ENCODE measurements at regions not wholly inside any gene's neighbourhood (a gene's known extent, or its start where the extent isn't known, plus 50 kb on each side); places are given as distances from the start of the nearest gene placed in this dataset.

- H3K27ac Mint-ChIP-seq (ENCODE audit: unreplicated experiment): no peak overlapping the region
- no peaks in the 10 kb centered on the region for H3K27me3 Mint-ChIP-seq (ENCODE audit: low read depth)
- no peak for TF ChIP-seq CTCF (conservative IDR thresholded peaks at IDR 0.05)
- no peak overlapping the region for H3K4me3 Mint-ChIP-seq
- no peaks in the 10 kb centered on the region for H3K36me3 Mint-ChIP-seq (ENCODE audit: low read depth)
- no peaks in the 10 kb centered on the region for H3K9me3 Mint-ChIP-seq
- peaks cover 47% of the 10 kb centered on the region for H3K4me1 Mint-ChIP-seq
- DNase-seq (ENCODE audit: low read depth, low spot score): no peak
These were observed 160.2 kb downstream of the TOMM20 start for GRCh38 chr1:234968451-234968850.

- no peaks in the 10 kb centered on the region for H3K36me3 Mint-ChIP-seq (ENCODE audit: low read depth)
- H3K9me3 Mint-ChIP-seq: no peaks in the 10 kb centered on the region
- H3K4me3 Mint-ChIP-seq: no peak overlapping the region
- TF ChIP-seq CTCF (conservative IDR thresholded peaks at IDR 0.05): no peak
- H3K27me3 Mint-ChIP-seq (ENCODE audit: low read depth): no peaks in the 10 kb centered on the region
- H3K27ac Mint-ChIP-seq (ENCODE audit: unreplicated experiment): no peak overlapping the region
- no peak for DNase-seq (ENCODE audit: low read depth, low spot score)
- H3K4me1 Mint-ChIP-seq: peaks cover 54% of the 10 kb centered on the region
These were observed 161.5 kb downstream of the TOMM20 start for GRCh38 chr1:234967121-234967520.

- no peak overlapping the region for H3K27ac Mint-ChIP-seq (ENCODE audit: unreplicated experiment)
- H3K9me3 Mint-ChIP-seq: no peaks in the 10 kb centered on the region
- DNase-seq (ENCODE audit: low read depth, low spot score): no peak
- H3K4me1 Mint-ChIP-seq: peaks cover 47% of the 10 kb centered on the region
- TF ChIP-seq CTCF (conservative IDR thresholded peaks at IDR 0.05): no peak
- no peak overlapping the region for H3K4me3 Mint-ChIP-seq
- no peaks in the 10 kb centered on the region for H3K36me3 Mint-ChIP-seq (ENCODE audit: low read depth)
- H3K27me3 Mint-ChIP-seq (ENCODE audit: low read depth): no peaks in the 10 kb centered on the region
These were observed 163.5 kb downstream of the TOMM20 start for GRCh38 chr1:234965111-234965510.

GRCh38 chr1:234963904-234964702 is 164.5 kb downstream of the TOMM20 start:
- Mint-ChIP-seq H3K27me3 (ENCODE audit: low read depth) (no peaks in the 10 kb centered on the region), H3K27ac (ENCODE audit: unreplicated experiment) (no peak overlapping the region), H3K9me3 (no peaks in the 10 kb centered on the region), H3K4me3 (no peak overlapping the region), H3K36me3 (ENCODE audit: low read depth) (no peaks in the 10 kb centered on the region), H3K4me1 (peaks cover 43% of the 10 kb centered on the region)
- no peak for DNase-seq (ENCODE audit: low read depth, low spot score)
- TF ChIP-seq CTCF (conservative IDR thresholded peaks at IDR 0.05): no peak

GRCh38 chr1:234963180-234963903 is 165.3 kb downstream of the TOMM20 start:
- H3K4me3 Mint-ChIP-seq: no peak overlapping the region
- no peak for DNase-seq (ENCODE audit: low read depth, low spot score)
- peaks cover 42% of the 10 kb centered on the region for H3K4me1 Mint-ChIP-seq
- H3K36me3 Mint-ChIP-seq (ENCODE audit: low read depth): no peaks in the 10 kb centered on the region
- H3K9me3 Mint-ChIP-seq: no peaks in the 10 kb centered on the region
- no peak for TF ChIP-seq CTCF (conservative IDR thresholded peaks at IDR 0.05)
- H3K27ac Mint-ChIP-seq (ENCODE audit: unreplicated experiment): no peak overlapping the region
- H3K27me3 Mint-ChIP-seq (ENCODE audit: low read depth): no peaks in the 10 kb centered on the region

All from neural crest cell (in vitro differentiated cells).